HG03103 (cell line): ENCODE measurements at regions not wholly inside any gene's neighbourhood (a gene's known extent, or its start where the extent isn't known, plus 50 kb on each side); places are given as distances from the start of the nearest gene placed in this dataset.

Source experiments
- ATAC-seq: cut with Tn5 transposase; IDR thresholded peaks from one replicate; pipeline ENCODE4 v1.9.1; 2021; ENCODE audit warnings: low read depth; ENCODE audit not compliant: unreplicated experiment

DNA sequence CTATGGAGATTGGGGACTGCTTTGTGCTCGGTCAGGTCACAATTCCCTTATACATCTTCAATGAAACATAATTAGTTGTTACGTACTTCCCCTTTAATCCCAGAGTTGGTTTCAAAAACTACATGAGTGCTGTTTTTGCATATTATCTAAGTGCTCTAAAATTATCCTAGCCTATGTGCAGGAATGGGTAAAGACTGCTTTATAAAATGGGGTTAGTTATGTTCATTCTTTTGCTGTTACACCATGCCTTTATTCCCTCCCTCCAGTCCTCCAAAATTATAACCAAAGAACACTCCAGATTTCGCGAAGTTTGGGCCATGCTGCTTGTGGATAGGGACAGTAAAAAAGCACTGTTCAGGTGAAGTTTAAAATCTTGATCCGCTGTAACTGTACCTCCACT lies 173.9 kb upstream of the SNX7 start:
- no peak for ATAC-seq

DNA sequence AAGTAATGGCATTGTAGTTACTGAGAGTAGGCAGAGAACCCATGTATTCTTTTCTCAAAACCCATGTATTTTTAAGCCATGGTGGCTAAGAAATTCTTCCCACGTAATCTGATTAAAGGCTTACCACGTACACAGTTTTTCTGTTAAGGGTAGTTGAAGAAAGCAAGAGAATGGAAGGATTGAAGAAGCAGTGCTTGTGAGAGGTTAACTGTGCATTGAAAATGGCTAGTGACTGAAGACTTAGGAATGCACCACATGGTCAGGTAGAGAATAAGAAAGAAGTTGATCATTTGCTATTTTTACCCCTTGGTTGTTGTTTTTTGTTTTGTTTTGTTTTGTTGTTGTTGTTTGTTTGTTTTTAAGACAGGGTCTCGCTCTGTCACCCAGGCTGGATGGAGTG lies 178.9 kb upstream of the SNX7 start:
- ATAC-seq, result no peak

- no peak for ATAC-seq
These were observed 181.2 kb upstream of the SNX7 start for GRCh38 chr1:98480271-98480670.

GRCh38 chr1:98478121-98478520 lies 183.4 kb upstream of the SNX7 start:
- ATAC-seq, result no peak

DNA sequence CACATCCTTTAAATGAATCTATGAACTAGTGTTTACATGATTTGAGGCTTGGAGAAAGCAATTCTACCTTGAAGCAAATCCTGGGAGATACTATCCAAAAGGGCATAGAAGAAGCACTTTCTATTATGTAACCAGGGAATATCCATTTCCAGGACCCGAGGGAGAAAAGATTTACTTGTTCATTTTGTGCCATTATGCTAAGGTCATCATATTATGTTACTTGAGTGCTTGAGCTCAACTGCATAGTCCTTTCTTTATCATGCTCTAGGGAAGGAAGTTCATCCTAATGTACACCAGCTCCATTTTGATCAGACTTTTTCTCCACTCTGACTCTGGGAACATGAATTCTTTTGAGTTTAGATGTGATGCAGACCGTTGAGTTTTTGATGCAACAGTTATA lies 188.6 kb upstream of the SNX7 start:
- no peak for ATAC-seq

- ATAC-seq, result no peak
These were observed 189.9 kb upstream of the SNX7 start for GRCh38 chr1:98471633-98472032.

DNA sequence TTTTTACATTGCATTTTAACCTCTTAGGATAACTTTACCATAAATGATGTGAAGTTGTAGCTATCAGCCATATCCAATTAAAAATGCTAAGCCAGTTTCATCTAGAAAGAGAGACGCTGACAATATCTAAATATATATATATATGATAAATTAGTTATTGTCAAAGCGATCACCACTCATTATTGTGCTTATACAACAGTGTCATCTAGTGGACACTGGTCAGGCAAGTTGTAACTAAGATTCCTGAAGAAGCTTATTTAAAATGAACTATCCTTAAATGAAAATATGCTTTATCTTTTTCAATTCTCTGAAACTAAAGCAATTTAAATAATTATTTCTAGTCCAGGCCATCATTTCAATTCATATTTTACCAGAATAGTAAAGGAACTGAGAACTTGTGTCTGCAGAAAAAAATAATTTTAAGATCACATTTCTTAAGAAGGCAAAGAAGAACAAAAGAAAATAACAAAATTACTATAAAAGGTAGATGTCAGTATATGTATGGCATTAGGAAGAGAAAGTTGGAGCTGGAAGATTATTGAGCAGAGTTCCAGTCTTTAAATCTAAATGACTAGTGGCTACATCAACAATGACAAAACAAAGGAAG lies 193.3 kb upstream of the SNX7 start:
- ATAC-seq, result no peak

DNA sequence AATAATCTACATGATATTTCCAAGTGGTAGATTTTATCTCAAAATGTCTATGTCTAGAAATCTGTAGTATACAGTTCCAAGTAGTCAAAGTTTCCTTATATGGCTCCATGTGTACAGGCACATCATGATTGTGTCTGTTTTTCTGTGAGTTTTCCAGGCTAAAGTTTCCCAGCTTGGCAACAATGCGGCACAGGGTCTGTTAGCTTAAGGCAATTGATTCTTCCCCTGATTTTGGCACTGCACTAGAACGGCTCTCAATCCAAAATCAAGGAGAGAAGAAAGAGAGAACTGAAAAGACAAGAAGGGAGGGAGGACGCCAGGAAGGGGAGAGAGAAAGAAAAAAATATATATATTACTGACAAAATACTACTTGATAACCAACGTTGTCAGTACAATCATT lies 193.9 kb upstream of the SNX7 start:
- ATAC-seq, result no peak

- no peak for ATAC-seq
These were observed 194.4 kb upstream of the SNX7 start for GRCh38 chr1:98467122-98467521.

GRCh38 chr1:98461873-98462385 lies 199.6 kb upstream of the SNX7 start:
- no peak for ATAC-seq

GRCh38 chr1:98460136-98460535 lies 201.4 kb upstream of the SNX7 start:
- ATAC-seq, result no peak

- no peak for ATAC-seq
These were observed 202.0 kb upstream of the SNX7 start for GRCh38 chr1:98459486-98459870.

- no peak for ATAC-seq
These were observed 202.7 kb upstream of the SNX7 start for GRCh38 chr1:98458511-98459485.

DNA sequence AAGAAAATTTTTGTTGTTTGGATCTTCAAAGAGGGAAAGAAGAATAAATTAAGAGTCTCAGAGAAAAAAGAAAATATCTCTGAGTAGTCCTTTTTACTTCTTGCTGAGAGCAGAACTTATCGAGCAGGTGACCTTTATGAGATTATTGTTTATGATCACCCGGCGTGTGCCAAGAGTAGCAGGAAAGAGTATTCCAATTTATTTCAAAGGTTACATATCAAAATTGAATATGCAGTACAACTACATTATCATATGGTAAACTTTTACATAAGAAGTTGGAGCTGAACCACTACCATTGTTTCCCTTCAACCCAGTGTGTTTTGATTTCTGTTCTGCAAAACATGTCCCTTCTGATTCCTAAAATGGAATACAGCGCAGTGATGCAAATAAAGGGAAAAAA lies 204.3 kb upstream of the SNX7 start:
- ATAC-seq, result no peak

- ATAC-seq, result no peak
These were observed 206.9 kb upstream of the SNX7 start for GRCh38 chr1:98454666-98455065.

DNA sequence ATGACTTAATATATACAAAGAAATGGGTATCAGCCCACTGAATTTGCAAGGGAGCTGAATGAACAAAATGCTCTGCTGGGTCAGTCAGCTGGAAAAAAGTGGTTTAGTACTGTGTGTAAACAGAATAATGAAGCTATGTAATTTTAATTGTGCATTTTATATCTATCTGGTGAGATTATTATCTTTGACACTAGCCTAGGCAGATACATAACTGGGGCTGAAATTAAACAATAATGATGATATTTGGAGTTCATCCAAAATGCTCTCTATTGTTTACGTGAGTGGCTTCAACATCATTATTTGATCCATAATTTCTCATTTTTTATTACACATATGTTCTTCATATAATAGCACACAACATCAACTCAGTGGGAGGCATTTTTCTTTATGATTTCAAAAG lies 208.5 kb upstream of the SNX7 start:
- ATAC-seq, result no peak

DNA sequence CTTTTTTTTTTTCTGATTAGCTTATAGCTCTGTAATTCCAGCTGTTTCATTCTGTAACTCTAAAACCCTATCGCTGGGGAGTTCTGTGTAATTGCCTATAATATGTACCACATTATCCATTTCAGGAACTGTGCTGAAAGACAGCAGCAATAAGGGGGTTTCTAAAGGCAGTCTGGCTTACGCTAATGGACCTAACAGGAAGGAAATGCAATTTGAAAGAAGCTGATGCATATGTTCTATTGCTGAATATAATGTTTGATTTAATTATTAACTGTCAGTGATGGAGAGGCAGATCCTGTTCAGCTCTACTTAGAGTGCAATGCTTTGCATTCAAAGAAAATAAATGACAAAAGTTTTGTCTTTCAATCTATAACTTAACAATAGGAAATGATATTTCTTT lies 209.4 kb upstream of the SNX7 start:
- no peak for ATAC-seq

- no peak for ATAC-seq
These were observed 220.2 kb upstream of the SNX7 start for GRCh38 chr1:98441281-98441680.

GRCh38 chr1:98439471-98439870 lies 222.1 kb upstream of the SNX7 start:
- ATAC-seq, result no peak

DNA sequence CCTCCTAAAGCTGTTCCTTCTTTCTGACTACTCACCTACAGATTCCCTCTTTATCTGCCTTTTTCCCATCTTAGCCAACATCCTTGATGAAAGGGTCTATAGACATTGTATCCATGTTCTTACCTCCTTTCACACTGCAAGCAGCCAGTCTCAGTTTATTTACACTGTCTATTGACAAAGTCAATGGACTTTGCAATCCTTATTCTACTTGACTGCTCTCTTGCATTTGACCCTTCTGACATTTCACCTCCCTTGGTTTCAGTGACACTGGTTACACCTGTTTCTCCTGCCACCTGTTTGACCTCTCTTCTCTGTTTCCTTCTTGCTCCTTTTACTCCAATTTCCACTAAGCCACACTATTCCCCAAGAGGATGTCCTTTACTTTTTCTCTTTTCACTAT lies 224.0 kb upstream of the SNX7 start:
- ATAC-seq, result no peak

- ATAC-seq, result no peak
These were observed 224.5 kb upstream of the SNX7 start for GRCh38 chr1:98437011-98437410.

GRCh38 chr1:98429965-98430443 lies 231.5 kb upstream of the SNX7 start:
- ATAC-seq, result no peak
